OCI-LY3 (cell line): ENCODE measurements at regions not wholly inside any gene's neighbourhood (a gene's known extent, or its start where the extent isn't known, plus 50 kb on each side); places are given as distances from the start of the nearest gene placed in this dataset.

ENCODE experiments used
- EZH2phosphoT487 ChIP-seq: fragments of 200-600 bp; shearing (Covaris generic); IDR thresholded peaks from 2 replicates; pipeline ENCODE4 v1.6.1; 2018; ENCODE audit warnings: antibody characterized with exemption, mixed run types, low read depth
- TF ChIP-seq, protein P1 (sequence below): fragments of 200-600, 300-600 bp; sonication (generic); IDR thresholded peaks from 2 replicates; pipeline ENCODE4 v1.5.1; 2014; ENCODE audit warnings: antibody characterized with exemption, low read length, low read depth

DNA sequence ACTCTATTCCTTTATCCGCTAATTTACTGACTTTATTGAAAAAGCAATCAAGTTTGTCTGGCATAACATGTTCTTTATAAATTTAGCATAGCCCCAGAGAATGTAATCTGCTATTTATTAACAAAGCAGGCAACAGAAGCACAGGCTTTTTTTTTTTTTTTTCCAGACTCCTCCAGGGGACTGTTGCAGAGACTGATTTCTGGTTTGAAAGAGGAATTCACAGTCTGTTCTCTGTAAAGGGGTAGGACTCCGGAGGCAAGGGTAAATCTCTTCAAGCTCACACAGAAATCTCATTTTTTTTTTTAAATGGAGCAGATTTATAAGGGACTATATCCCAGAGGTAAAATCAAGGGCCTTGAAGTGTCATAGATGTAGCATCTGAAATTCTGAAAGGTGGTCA, 1386.5 kb upstream of the CDH8 start:
- TF ChIP-seq, protein P1, sequence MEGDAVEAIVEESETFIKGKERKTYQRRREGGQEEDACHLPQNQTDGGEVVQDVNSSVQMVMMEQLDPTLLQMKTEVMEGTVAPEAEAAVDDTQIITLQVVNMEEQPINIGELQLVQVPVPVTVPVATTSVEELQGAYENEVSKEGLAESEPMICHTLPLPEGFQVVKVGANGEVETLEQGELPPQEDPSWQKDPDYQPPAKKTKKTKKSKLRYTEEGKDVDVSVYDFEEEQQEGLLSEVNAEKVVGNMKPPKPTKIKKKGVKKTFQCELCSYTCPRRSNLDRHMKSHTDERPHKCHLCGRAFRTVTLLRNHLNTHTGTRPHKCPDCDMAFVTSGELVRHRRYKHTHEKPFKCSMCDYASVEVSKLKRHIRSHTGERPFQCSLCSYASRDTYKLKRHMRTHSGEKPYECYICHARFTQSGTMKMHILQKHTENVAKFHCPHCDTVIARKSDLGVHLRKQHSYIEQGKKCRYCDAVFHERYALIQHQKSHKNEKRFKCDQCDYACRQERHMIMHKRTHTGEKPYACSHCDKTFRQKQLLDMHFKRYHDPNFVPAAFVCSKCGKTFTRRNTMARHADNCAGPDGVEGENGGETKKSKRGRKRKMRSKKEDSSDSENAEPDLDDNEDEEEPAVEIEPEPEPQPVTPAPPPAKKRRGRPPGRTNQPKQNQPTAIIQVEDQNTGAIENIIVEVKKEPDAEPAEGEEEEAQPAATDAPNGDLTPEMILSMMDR = no peak
- TF ChIP-seq EZH2phosphoT487 = no peak
